ENCODE measurements at regions not wholly inside any gene's neighbourhood (a gene's known extent, or its start where the extent isn't known, plus 50 kb on each side); places are given as distances from the start of the nearest gene placed in this dataset.

DNA sequence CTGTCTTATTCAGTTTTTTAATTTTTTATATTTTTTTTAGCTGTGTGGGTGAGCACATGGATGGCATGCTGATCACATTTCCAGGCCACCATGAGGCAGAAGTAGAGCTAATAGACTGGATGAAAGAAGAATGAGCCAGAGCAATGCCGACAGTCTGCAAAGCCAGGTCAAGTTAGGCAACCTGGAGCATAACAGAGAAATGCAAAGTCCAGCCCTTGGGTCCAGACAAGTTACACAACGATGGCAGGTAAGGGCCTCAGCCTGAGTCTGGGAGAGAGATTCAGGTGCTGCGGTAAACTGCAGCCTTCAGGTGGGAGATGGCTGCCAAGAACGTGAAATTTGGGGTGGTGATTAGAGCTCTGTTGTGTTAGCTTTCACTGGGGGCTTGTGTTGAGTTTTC lies 84.0 kb upstream of the CACNA2D3 start:
- no peak overlapping the region for H3K4me3 Mint-ChIP-seq

DNA sequence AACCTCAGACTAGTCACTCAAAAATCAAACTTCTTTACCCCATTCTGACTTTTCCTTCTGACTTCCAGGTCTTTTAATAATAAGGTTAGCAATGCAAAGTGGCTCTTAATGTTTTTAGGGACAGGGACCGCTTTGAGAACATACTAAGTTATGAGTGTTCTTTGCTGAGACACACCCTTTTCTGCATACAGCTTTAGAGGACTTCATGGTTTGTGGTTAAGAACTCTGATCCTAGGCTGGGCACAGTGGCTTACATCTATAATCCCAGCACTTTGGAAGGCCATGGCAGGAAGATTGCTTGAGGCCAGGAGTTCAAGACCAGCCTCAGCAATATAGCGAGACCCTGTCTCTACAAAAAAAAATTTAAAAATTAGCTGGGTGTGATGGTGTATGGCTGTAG lies 85.8 kb upstream of the CACNA2D3 start:
- no peak overlapping the region for H3K27ac Mint-ChIP-seq
- ATAC-seq = no peak

More for the DNA sequence above, 84.0 kb upstream of the CACNA2D3 start:
- Mint-ChIP-seq H3K27ac (no peak overlapping the region), H3K4me1 (no peaks in the 10 kb centered on the region), H3K9me3 (no peaks in the 10 kb centered on the region), H3K36me3 (no peaks in the 10 kb centered on the region)
- DNase-seq (ENCODE audit: low spot score in 2 of 2) (no peak), ATAC-seq (no peak)

DNA sequence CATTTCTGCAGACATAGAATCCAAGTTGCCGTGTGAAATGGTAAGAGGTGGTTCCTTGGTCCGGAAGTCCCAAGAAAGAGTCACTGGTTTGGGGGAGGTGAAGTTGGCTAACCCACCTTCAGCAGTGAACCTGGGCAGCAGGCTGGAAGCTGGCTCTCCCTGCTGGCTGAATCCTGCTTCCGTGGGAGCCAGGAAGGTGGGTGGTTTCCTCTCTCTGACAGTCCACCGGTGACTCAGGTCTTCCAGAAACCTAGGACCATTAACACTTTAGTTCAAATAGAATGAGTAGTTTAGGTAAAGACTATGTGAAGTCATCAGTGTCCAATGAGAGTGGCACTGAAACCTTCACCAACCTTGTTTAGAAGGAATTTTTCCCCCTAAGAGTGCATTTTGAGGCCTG lies 87.4 kb upstream of the CACNA2D3 start:
- Mint-ChIP-seq H3K4me1 (no peaks in the 10 kb centered on the region), H3K4me3 (no peak overlapping the region), H3K36me3 (no peaks in the 10 kb centered on the region), H3K27ac (no peak overlapping the region), H3K9me3 (no peaks in the 10 kb centered on the region)
- DNase-seq (ENCODE audit: low spot score in 2 of 2) (no peak), ATAC-seq (no peak)

More for the DNA sequence above, 85.8 kb upstream of the CACNA2D3 start:
- H3K9me3 Mint-ChIP-seq = no peaks in the 10 kb centered on the region
- H3K4me1 Mint-ChIP-seq = no peaks in the 10 kb centered on the region
- no peaks in the 10 kb centered on the region for H3K36me3 Mint-ChIP-seq
- DNase-seq (ENCODE audit: low spot score in 2 of 2) = no peak
- H3K4me3 Mint-ChIP-seq = no peak overlapping the region

DNA sequence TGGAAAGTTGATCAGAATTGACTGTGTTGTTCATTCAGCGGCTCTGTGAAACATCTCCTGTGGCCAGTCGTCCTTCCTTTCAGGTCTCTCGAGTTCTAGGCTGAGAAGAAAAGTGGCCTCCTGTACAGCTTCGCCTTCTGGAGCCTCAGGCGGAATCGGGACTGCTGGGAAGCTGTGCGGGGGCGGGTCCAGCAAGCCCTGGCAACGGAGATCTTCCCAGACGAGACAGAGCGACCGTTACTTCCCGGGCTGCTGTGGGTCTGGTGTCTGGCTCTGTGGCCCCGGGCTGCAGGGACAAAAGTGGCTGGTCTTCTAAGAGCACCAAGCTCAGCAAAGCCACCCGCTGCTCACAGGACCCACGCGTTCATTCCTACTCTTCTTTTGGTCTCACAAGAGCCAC lies 88.6 kb upstream of the CACNA2D3 start:
- Mint-ChIP-seq H3K4me3 (no peak overlapping the region), H3K4me1 (no peaks in the 10 kb centered on the region), H3K36me3 (no peaks in the 10 kb centered on the region), H3K9me3 (no peaks in the 10 kb centered on the region), H3K27ac (no peak overlapping the region)
- no peak for ATAC-seq
- no peak for DNase-seq (ENCODE audit: low spot score in 2 of 2)

DNA sequence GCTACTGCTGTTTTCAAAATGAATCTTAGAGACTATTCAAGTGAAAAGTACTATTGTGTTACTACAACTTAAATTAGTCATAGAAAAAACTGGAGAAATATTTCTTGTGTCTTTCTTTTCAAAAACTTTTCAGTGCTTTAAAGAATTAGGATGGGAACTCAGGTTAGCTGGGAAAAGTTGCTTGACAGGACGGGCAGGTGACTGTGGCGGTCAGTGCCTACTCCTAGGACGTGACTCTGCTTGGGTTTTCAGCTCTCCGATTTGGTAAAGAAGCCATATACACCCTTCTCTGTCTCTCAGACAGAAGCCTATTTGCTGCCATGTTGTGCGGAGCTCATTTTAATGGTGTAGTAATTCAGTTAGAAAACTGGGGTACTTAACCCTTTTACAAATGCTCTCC lies 89.8 kb upstream of the CACNA2D3 start:
- no peak for DNase-seq (ENCODE audit: low spot score in 2 of 2)
- Mint-ChIP-seq H3K27ac (no peak overlapping the region), H3K4me1 (no peaks in the 10 kb centered on the region), H3K9me3 (no peaks in the 10 kb centered on the region), H3K36me3 (no peaks in the 10 kb centered on the region), H3K4me3 (no peak overlapping the region)
- ATAC-seq = no peak

DNA sequence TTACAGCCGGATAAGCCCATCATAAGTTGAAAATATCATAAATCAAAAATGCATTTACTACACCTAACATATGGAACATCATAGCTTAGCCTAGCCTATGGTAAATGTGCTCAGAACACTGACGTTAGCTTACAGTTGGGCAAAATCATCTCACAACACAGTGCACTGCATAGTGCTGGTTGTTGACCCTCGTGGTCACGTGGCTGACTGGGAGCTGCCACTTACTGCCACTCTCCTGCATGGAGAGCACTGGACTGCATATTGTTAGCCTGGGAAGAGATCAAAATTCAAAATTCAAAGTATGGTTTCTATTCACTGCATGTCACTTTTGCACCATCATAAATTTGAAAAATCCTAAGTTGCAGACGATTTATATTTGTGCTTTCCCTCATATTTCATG lies 94.0 kb upstream of the CACNA2D3 start:
- no peaks in the 10 kb centered on the region for H3K4me1 Mint-ChIP-seq
- H3K4me3 Mint-ChIP-seq = no peak overlapping the region
- no peaks in the 10 kb centered on the region for H3K36me3 Mint-ChIP-seq
- no peak overlapping the region for H3K27ac Mint-ChIP-seq
- DNase-seq (ENCODE audit: low spot score in 2 of 2) = no peak
- H3K9me3 Mint-ChIP-seq = no peaks in the 10 kb centered on the region
- ATAC-seq = no peak

DNA sequence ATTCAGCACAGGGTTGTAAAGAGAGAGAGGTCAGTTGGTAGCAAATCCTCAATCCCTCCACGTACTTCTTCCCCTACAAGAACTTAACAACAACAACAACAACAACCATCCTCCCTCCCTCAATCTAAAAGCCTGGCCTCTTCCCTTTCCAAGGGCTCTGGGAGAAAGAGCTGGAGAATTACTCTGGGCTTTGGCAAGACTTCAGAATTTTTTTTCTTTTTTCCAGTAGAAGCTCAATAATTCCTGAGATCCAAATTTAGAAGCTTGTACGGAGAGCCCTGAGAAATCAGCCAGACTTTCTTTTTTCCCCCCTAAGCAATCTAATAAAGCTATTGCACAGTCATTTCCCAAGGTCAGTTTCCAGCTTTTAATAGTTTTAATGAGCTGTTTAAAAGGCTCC lies 95.8 kb upstream of the CACNA2D3 start:
- no peak overlapping the region for H3K4me3 Mint-ChIP-seq
- peaks cover 3% of the 10 kb centered on the region for H3K9me3 Mint-ChIP-seq
- no peaks in the 10 kb centered on the region for H3K36me3 Mint-ChIP-seq
- DNase-seq (ENCODE audit: low spot score in 2 of 2) (no peak), ATAC-seq (no peak)
- no peak overlapping the region for H3K27ac Mint-ChIP-seq
- H3K4me1 Mint-ChIP-seq = no peaks in the 10 kb centered on the region

DNA sequence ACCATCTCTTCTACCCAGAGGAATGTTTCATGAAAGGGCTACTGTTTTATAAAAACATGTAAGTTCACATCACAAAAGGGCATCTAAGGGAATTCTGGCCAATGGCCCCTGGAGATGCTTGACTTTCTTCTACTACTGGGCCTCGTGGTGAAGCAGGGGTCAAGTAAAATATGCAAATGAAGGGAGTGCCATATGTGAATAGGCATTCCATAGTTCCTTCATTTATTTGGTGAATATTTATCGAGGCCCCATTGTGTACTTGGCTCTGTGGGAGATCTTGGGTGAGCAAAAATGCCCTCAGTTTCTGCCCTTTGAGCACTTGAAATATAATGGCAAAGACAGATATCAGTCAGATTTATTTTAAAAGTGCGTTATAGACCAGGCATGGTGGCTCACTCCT lies 101.3 kb upstream of the CACNA2D3 start:
- no peak overlapping the region for H3K27ac Mint-ChIP-seq
- DNase-seq (ENCODE audit: low spot score in 2 of 2) (no peak), ATAC-seq (no peak)
- H3K4me3 Mint-ChIP-seq = no peak overlapping the region
- H3K4me1 Mint-ChIP-seq = no peaks in the 10 kb centered on the region
- no peaks in the 10 kb centered on the region for H3K36me3 Mint-ChIP-seq
- H3K9me3 Mint-ChIP-seq = peaks cover 9% of the 10 kb centered on the region

DNA sequence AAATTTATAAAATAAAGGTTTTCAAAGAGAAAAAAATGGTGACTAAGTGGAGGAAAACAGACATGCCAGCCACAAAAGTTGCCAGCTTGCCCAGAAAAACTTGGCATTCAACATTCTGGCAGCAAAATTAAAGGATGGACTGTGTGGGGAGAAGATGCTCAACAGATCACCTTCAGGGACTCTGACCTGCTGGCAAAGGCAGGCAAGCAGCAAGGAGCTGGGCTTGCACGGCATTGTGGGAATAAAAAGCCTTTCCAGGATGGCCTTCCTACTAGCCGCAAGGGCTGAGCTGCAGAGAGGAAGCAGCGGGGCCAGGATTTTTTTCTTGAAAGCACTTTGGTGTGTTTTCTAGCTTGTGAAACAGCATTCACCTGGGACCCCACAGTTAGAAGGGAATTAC lies 101.9 kb upstream of the CACNA2D3 start:
- Mint-ChIP-seq H3K4me1 (no peaks in the 10 kb centered on the region), H3K36me3 (no peaks in the 10 kb centered on the region), H3K27ac (no peak overlapping the region), H3K4me3 (no peak overlapping the region), H3K9me3 (peaks cover 9% of the 10 kb centered on the region)
- no peak for ATAC-seq
- no peak for DNase-seq (ENCODE audit: low spot score in 2 of 2)

DNA sequence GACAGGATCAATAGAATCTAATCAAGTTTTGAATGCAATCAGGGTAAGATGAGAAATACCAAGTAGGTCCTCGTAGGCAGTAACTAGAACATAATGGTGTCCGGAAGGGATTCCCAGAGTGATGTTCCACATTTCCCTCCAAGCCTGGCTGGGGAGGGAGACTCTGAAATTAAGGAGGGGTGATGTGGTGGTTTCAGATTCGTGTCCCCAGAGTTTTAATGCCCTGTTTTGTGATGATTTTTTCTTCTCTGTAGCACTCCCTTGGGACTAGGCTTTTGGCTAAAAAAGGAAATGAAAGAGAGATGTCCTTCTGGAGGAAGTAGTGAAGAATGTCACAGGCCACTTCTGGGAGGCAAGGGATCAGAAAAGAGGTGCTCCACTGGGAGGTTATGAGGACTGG lies 108.3 kb upstream of the CACNA2D3 start:
- Mint-ChIP-seq H3K36me3 (no peaks in the 10 kb centered on the region), H3K4me3 (no peak overlapping the region), H3K27ac (no peak overlapping the region), H3K9me3 (peaks cover 6% of the 10 kb centered on the region), H3K4me1 (no peaks in the 10 kb centered on the region)
- DNase-seq (ENCODE audit: low spot score in 2 of 2) = no peak
- ATAC-seq = no peak

DNA sequence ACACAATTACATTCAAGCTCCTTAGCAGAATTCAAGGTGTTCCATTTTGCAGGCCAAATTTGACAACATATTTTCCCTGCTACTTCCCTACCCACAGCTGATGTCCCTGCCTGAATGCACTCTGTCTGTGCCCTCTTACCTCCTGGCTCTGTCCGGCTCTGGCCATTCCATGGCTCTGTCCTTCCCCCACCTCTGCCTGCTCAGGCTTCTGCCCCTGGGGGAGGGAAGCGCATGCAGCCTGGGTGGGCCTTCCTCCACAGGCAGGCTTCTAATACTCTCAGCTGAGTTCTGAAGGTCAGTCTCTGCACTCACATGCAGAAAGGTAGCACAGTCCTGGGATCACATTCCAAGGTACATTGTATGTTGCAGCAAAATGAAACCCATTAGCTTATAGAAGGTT lies 113.6 kb upstream of the CACNA2D3 start:
- Mint-ChIP-seq H3K9me3 (no peaks in the 10 kb centered on the region), H3K4me1 (no peaks in the 10 kb centered on the region), H3K27ac (no peak overlapping the region), H3K4me3 (no peak overlapping the region), H3K36me3 (no peaks in the 10 kb centered on the region)
- ATAC-seq (no peak), DNase-seq (ENCODE audit: low spot score in 2 of 2) (no peak)

DNA sequence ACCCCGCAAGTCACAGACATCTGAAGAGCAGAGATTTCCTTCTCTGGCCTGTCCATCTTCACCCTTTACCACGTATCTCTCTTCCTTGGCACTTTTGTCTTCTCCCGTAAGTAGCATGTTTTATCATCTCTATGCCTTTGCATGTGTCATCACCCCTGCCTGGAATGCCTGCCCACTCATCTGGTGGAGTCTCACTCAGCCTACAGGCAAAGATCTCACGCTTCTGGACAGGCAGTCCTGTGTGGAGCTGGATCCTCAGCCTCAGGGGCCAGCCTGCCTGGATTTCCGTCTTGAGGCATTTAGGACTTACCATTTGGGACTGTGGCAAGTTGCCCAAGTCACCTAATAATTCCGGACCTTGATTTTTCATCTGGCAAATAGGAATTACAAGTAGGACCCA lies 114.3 kb upstream of the CACNA2D3 start:
- no peak overlapping the region for H3K27ac Mint-ChIP-seq
- no peaks in the 10 kb centered on the region for H3K36me3 Mint-ChIP-seq
- no peak overlapping the region for H3K4me3 Mint-ChIP-seq

DNA sequence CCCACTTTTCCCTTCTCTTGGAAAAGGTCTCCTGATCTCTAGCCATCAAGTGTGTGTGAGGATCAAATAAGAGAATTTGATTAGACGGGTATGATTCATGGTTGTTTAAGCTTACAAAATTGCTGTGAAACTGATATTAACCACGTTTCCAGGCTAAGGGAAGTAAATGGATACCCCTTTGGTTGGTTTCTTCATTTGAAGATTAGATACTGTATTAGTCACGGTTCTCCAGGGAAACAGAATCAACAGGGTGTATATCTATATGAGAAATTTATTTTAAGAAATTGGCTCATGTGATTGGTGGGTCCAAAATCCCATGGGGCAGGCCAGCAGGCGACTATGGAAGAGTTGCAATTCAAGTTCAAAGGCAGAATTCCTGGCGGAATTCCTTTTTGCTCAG lies 112.7 kb upstream of the SELENOK start:
- no peaks in the 10 kb centered on the region for H3K9me3 Mint-ChIP-seq
- no peak for DNase-seq (ENCODE audit: low spot score in 2 of 2)
- no peak overlapping the region for H3K4me3 Mint-ChIP-seq
- H3K27ac Mint-ChIP-seq = no peak overlapping the region
- H3K36me3 Mint-ChIP-seq = no peaks in the 10 kb centered on the region
- no peaks in the 10 kb centered on the region for H3K4me1 Mint-ChIP-seq
- no peak for ATAC-seq

More for the DNA sequence above, 114.3 kb upstream of the CACNA2D3 start:
- DNase-seq (ENCODE audit: low spot score in 2 of 2) (no peak), ATAC-seq (no peak)
- Mint-ChIP-seq H3K9me3 (no peaks in the 10 kb centered on the region), H3K4me1 (no peaks in the 10 kb centered on the region)

DNA sequence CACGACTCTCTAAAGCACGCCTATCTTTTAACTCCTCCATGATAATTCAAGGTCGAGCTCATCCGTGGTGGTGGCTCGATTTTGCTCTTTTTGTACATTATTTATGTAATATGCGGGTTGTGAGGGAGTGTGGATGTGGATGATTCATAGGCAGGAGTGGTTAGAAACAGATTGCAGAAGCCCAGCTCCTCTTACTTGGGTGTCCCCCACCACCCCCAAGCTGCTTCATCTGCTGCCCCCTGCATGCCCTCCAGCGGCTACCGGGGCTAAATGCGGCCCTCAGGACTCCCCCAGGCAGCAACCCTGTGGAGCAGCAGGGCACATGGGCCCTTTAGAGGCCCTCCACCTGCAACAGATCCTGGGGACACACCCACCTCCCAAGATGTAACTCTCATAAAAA lies 111.5 kb upstream of the SELENOK start:
- no peak for ATAC-seq
- DNase-seq (ENCODE audit: low spot score in 2 of 2) = no peak
- Mint-ChIP-seq H3K9me3 (no peaks in the 10 kb centered on the region), H3K36me3 (no peaks in the 10 kb centered on the region), H3K4me3 (no peak overlapping the region), H3K27ac (no peak overlapping the region), H3K4me1 (no peaks in the 10 kb centered on the region)

DNA sequence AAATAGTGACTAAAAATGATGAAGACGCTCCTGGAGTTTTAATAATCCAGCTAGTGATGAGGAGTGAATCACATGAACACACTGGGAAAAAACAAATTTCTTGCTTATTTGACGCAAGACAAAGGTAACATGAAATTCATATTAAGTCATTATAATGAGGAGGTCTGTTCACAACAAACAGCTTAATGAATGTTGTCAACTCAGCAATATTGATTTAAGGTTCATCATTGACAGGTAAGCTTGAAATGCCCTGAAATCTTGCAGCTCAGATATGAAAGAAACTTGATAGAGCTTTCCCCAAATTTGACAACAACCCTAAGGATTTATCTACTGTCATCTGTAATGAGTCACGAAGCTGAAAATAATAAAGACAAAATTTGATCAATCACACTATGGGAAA lies 108.1 kb upstream of the SELENOK start:
- Mint-ChIP-seq H3K4me3 (no peak overlapping the region), H3K9me3 (no peaks in the 10 kb centered on the region), H3K36me3 (no peaks in the 10 kb centered on the region), H3K4me1 (no peaks in the 10 kb centered on the region), H3K27ac (no peak overlapping the region)
- DNase-seq (ENCODE audit: low spot score in 2 of 2) = no peak
- no peak for ATAC-seq

DNA sequence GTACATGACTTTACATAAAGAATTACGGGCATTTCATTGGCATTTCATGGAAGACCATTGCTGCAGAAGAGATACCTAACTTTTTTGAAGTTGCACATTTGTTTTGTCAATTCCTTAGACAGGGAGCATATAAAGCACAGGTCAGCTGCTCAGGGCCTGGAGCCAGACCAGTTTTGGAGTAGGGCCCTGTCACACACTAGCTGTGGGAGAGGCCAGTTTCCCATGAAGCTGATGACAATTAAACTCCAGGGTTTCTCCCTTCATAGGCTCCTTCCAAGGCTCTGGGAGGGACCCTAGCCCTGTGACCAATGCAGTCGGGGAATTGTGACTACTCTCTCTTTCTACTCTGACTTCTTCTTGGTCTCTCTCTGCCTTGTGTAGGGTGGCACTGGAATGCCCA lies 107.3 kb upstream of the SELENOK start:
- DNase-seq (ENCODE audit: low spot score in 2 of 2) (no peak), ATAC-seq (no peak)
- Mint-ChIP-seq H3K9me3 (no peaks in the 10 kb centered on the region), H3K4me3 (no peak overlapping the region), H3K4me1 (no peaks in the 10 kb centered on the region), H3K36me3 (no peaks in the 10 kb centered on the region), H3K27ac (no peak overlapping the region)

DNA sequence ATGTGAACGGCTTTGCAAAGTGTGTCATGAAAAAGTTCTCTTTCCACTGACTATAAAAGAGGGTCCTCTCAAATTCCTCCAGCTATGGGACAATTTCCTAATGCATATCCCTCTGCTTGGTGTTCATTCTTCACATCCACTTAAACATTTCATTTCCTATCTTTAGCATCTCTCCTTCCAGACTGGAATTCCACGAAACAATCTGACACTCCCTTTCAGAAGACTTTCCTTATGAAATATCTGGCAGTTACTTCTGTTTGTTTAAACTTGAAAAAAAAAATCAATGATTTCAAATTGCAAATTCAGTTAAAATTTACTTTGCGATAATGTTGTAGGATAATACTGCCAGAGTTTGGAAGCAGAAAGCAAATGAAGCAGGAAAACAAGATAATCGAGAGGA lies 105.8 kb upstream of the SELENOK start:
- no peaks in the 10 kb centered on the region for H3K4me1 Mint-ChIP-seq
- DNase-seq (ENCODE audit: low spot score in 2 of 2) (no peak), ATAC-seq (no peak)
- no peaks in the 10 kb centered on the region for H3K9me3 Mint-ChIP-seq
- no peak overlapping the region for H3K27ac Mint-ChIP-seq
- H3K4me3 Mint-ChIP-seq = no peak overlapping the region
- no peaks in the 10 kb centered on the region for H3K36me3 Mint-ChIP-seq

Data from stimulated activated effector memory CD8-positive, alpha-beta T cell treated with anti-CD3 and anti-CD28 coated beads, Interleukin-12 subunit alpha, Interleukin-12 subunit beta, amount 100 ng/mL, for 72 hours (primary cell).